UCSD-AML1 (cell line): ENCODE measurements at regions not wholly inside any gene's neighbourhood (a gene's known extent, or its start where the extent isn't known, plus 50 kb on each side); places are given as distances from the start of the nearest gene placed in this dataset.
"Not testable (repeated sequence)": the region's sequence is repeated elsewhere in the genome, so short reads cannot be mapped to it uniquely, and the experiment has no call there.

Experiments used
- DNase-seq: peaks from one replicate; lab custom pipeline; 2025; ENCODE audit not compliant: unreplicated experiment; lab: John Stamatoyannopoulos, UW

- no peak for DNase-seq
Measured at GRCh38 chr16:13793841-13794409, 126.0 kb upstream of the ERCC4 start.

GRCh38 chr16:13795131-13795530 lies 124.8 kb upstream of the ERCC4 start:
- DNase-seq = no peak

- DNase-seq = no peak
Measured at GRCh38 chr16:13797718-13798117, 122.2 kb upstream of the ERCC4 start.

- no peak for DNase-seq
Measured at GRCh38 chr16:13798211-13798610, 121.7 kb upstream of the ERCC4 start.

- DNase-seq = no peak
Measured at GRCh38 chr16:13803974-13804373, 116.0 kb upstream of the ERCC4 start.

GRCh38 chr16:13805951-13806350 lies 114.0 kb upstream of the ERCC4 start:
- DNase-seq = no peak

- DNase-seq = no peak
Measured at GRCh38 chr16:13806671-13807070, 113.3 kb upstream of the ERCC4 start.

- DNase-seq = no peak
Measured at GRCh38 chr16:13808102-13808501, 111.9 kb upstream of the ERCC4 start.

- DNase-seq = no peak
Measured at GRCh38 chr16:13809765-13810164, 110.2 kb upstream of the ERCC4 start.

- no peak for DNase-seq
Measured at GRCh38 chr16:13811834-13812233, 108.1 kb upstream of the ERCC4 start.

- DNase-seq = no peak
Measured at GRCh38 chr16:13816701-13817100, 103.3 kb upstream of the ERCC4 start.

GRCh38 chr16:13823501-13823900 lies 96.5 kb upstream of the ERCC4 start:
- DNase-seq = no peak

- DNase-seq = no peak
Measured at GRCh38 chr16:13829697-13830299, 90.2 kb upstream of the ERCC4 start.

- no peak for DNase-seq
Measured at GRCh38 chr16:13833515-13833914, 86.4 kb upstream of the ERCC4 start.

- no peak for DNase-seq
Measured at GRCh38 chr16:13835387-13835786, 84.6 kb upstream of the ERCC4 start.

GRCh38 chr16:13835935-13836730 lies 83.8 kb upstream of the ERCC4 start:
- DNase-seq = no peak

- DNase-seq = no peak
Measured at GRCh38 chr16:13838401-13839190, 81.4 kb upstream of the ERCC4 start.

GRCh38 chr16:13839577-13839976 lies 80.4 kb upstream of the ERCC4 start:
- no peak for DNase-seq

- DNase-seq = no peak
Measured at GRCh38 chr16:13845232-13845631, 74.7 kb upstream of the ERCC4 start.

- DNase-seq = no peak
Measured at GRCh38 chr16:13848795-13849194, 71.2 kb upstream of the ERCC4 start.

- DNase-seq = not testable (repeated sequence)
Measured at GRCh38 chr16:13850173-13850572, 69.8 kb upstream of the ERCC4 start.

GRCh38 chr16:13852827-13853226 lies 67.1 kb upstream of the ERCC4 start:
- DNase-seq = no peak
